Heart right ventricle (tissue), 16 donors: ENCODE measurements at regions not wholly inside any gene's neighbourhood (a gene's known extent, or its start where the extent isn't known, plus 50 kb on each side); places are given as distances from the start of the nearest gene placed in this dataset.

ENCODE experiments used
- ATAC-seq, 8 donors: fragments of 200-7000 bp; cut with Tn5 transposase; one replicate each; pipeline ENCODE4 v1.9.1; 2020; ENCODE audit warnings: mild to moderate bottlenecking in 8 of 8, moderate library complexity in 8 of 8, moderate number of reproducible peaks in 1 of 8
- DNase-seq, 2 donors: peaks; one replicate each; pipeline ENCODE4 v3.0.0-alpha.2; 2020
- H3K27ac ChIP-seq, 10 donors: fragments of 200-600 bp; sonication (generic) in 2 of 10; one replicate each; pipeline versions ENCODE4 v1.5.0 to v1.8.0; 2020 to 2022; ENCODE audit warnings: mild to moderate bottlenecking in 3 of 10
- H3K27me3 ChIP-seq, 7 donors: fragments of 200-600 bp; one replicate each; pipeline ENCODE4 v1.8.0; 2021 to 2022; ENCODE audit warnings: mild to moderate bottlenecking in 2 of 7
- H3K36me3 ChIP-seq, 9 donors: fragments of 200-600 bp; sonication (generic) in 1 of 9; one replicate each; pipeline versions ENCODE4 v1.5.0 to v1.8.0; 2020 to 2022; ENCODE audit warnings: mild to moderate bottlenecking in 2 of 9
- H3K4me1 ChIP-seq, 9 donors: fragments of 200-600 bp; sonication (generic) in 1 of 9; one replicate each; pipeline versions ENCODE4 v1.5.0 to v1.8.0; 2020 to 2022; ENCODE audit warnings: mild to moderate bottlenecking in 4 of 9
- H3K4me3 ChIP-seq, 10 donors: fragments of 200-600 bp; sonication (generic) in 2 of 10; one replicate each; pipeline versions ENCODE4 v1.5.0 to v1.8.0; 2020 to 2022; ENCODE audit warnings: mild to moderate bottlenecking in 7 of 10, moderate library complexity in 2 of 10
- H3K9me3 ChIP-seq, 11 donors: fragments of 200-600 bp in 10 of 11; sonication (generic) in 2 of 11; one replicate each; pipeline versions ENCODE4 v1.5.0 to v1.8.0; 2013 to 2022; ENCODE audit warnings: mild to moderate bottlenecking in 2 of 11, control low read depth in 1 of 11, moderate library complexity in 1 of 11
- WGBS, 2 donors: extraction: QIAGEN DNeasy Blood & Tissue Kit; methylation state at CpG; one replicate each; pipeline ENCODE4 v1.1.7; 2013; ENCODE audit warnings: inconsistent platforms in 1 of 2; 5-methylcytosine and 5-hydroxymethylcytosine counted together
- intact Hi-C, 10 donors: fragments of 100-400 bp; cut with DNase I; formaldehyde crosslinking; loops; one replicate each; pipeline versions ENCODE4 v1.11.1 to v1.14.2; 2022
- TF ChIP-seq, protein P1 (sequence below), 9 donors: fragments of 200-600 bp; sonication (generic) in 2 of 9; IDR thresholded peaks; one replicate each; pipeline versions ENCODE4 v1.5.0 to v1.8.0; 2021 to 2022; ENCODE audit warnings: antibody characterized with exemption in 9 of 9, mild to moderate bottlenecking in 5 of 9, moderate library complexity in 1 of 9
- donor health status: Arrhythmogenic right ventricular cardiomyopathy.
- donor health status: ischemic (EF 13 %, LVEDD 7.1; RV severe dilation, severe dysfunction).
- donor health status: healthy with polysubstance abuse.
- donor health status: DM: no; HTN: yes; CAD: no.
- donor health status: DM: no; HTN: no; CAD: no.
- donor health status: ischemic (EF 25% LVEDD 6.9; RV normal size, moderate dysfunction).
- donor health status: ischemic (EF 25% LVEDD 5.7; RV mildly dilated, moderate dysfunction).
- donor health status: healthy.
- donor health status: DM: yes; HTN: yes; CAD: no.
- donor health status: Ischemic cardiomyopathy.
- donor health status: ischemic (EF 35%, LVEDD 5.7; RV mildly dilated, moderate dysfunction).
- donor health status: nonischemic (EF 11% LVEDD 7.7; RV severe dilation, severe dysfunction).
- donor health status: DM: yes; HTN: yes; CAD: no.
- donor health status: PGD.
- donor health status: ischemic (EF 29% LVEDD 5.4; RV normal size, mild dysfunction).
- donor health status: nonischemic (EF 23%, LVEDD 6.1; RV moderate dilation, normal function).

DNA sequence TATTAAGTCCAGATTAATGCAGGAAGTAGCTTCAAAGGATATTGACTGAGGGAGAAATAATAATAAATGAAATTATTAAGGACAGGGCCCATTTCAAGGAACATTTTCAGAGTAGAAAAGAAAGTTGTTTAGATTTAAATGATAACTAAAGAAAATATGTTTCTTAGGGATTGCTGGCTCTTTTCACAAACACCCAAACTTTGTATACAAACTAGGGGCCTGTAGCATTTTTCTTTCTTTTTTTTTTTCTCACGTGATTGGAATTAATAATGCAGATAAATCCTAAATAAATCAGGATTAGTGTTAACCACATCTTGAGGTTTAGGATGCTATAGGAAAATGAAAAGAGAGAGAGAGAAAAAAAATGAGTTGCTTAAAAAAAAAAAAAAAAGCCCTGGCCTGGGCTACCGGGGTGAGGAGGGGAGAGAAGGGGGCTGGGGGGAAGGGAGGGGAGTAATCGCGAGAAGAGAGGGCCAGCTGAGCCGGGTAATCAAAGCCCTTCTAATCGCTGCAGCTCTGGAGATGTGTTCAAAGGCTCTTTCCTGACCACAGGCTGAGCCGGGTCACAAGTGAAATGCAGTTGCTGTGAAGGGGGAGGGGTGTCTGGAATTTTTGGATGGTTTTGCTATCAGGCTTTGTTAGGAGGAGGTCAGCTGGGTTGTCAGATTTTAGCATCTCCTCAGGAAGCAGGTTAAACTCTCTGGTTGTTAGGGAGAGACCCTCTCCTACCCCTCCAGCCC, 104.6 kb upstream of the ZFHX3 start:
- TF ChIP-seq, protein P1, sequence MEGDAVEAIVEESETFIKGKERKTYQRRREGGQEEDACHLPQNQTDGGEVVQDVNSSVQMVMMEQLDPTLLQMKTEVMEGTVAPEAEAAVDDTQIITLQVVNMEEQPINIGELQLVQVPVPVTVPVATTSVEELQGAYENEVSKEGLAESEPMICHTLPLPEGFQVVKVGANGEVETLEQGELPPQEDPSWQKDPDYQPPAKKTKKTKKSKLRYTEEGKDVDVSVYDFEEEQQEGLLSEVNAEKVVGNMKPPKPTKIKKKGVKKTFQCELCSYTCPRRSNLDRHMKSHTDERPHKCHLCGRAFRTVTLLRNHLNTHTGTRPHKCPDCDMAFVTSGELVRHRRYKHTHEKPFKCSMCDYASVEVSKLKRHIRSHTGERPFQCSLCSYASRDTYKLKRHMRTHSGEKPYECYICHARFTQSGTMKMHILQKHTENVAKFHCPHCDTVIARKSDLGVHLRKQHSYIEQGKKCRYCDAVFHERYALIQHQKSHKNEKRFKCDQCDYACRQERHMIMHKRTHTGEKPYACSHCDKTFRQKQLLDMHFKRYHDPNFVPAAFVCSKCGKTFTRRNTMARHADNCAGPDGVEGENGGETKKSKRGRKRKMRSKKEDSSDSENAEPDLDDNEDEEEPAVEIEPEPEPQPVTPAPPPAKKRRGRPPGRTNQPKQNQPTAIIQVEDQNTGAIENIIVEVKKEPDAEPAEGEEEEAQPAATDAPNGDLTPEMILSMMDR (IDR thresholded peaks at IDR 0.05), result no peak
- Histone ChIP-seq H3K36me3 (no peaks in the 10 kb centered on the region), H3K27ac (peak overlapping the region in 4 of 10 donors; percentile 25 to 80 (median 36)), H3K4me3 (no peak overlapping the region), H3K27me3 (no peaks in the 10 kb centered on the region), H3K9me3 (no peaks in the 10 kb centered on the region), H3K4me1 (peaks cover 0 to 49% (median 0%) of the 10 kb centered on the region in 9 donors)
- intact Hi-C loops, result no loop called here
- peak in 1 of 8 donors; percentile 29 for ATAC-seq
- WGBS, 2 donors, result 32 to 41% methylated on average over 7 of the region's 7 CpGs
- DNase-seq, result no peak

DNA sequence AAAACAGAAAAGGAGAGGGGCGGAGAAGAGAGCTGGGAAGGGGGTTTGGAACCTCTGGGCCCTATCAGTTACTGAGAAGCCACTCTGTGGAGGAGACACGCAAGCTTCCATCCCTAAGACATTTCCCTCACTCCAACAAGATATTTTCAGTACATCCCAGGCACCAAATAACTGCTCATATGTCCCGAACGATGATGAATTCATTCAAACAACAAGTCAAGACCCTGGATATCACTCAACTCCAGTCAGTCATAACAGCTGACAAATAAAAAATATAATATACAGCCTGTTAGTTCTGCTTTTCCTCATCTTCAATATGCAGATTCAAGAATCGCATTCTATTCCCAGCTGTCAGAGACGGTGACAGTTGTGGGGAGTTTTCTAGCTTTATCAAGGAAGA, 104.0 kb upstream of the ZFHX3 start:
- Histone ChIP-seq H3K4me1 (peaks cover 0 to 49% (median 0%) of the 10 kb centered on the region in 9 donors), H3K36me3 (no peaks in the 10 kb centered on the region), H3K9me3 (no peaks in the 10 kb centered on the region), H3K27ac (peak overlapping the region in 3 of 10 donors; percentile 25 to 80 (median 47)), H3K4me3 (no peak overlapping the region), H3K27me3 (no peaks in the 10 kb centered on the region)
- TF ChIP-seq, protein P1 (IDR thresholded peaks at IDR 0.05), result no peak
- ATAC-seq, result no peak
- intact Hi-C loops, result no loop called here
- 62 to 76% methylated on average over 6 of the region's 6 CpGs for WGBS, 2 donors
- no peak for DNase-seq

DNA sequence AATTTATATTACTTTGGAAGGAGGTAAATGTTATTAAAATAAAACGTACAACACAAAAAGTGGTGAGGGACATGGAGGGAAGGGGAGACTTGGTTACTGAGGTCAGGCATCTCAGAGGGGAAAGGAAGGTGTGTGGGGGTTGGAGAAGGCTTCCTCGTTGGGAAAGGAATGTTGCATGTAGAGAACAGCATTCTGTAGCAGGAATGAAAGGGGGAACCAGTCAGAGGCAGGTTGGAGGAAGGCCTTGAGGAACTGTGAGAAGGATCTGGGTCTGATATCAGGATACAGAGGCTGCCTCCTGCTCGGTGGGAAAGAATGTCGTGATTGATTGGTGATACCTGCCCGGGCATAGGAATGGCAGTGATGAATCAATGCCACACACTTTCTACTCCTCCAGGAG, 103.3 kb upstream of the ZFHX3 start:
- H3K36me3 ChIP-seq, result no peaks in the 10 kb centered on the region
- H3K27me3 ChIP-seq, result no peaks in the 10 kb centered on the region
- ATAC-seq, result no peak
- TF ChIP-seq, protein P1 (IDR thresholded peaks at IDR 0.05), result no peak
- H3K27ac ChIP-seq, result peak overlapping the region in 1 of 10 donors; percentile 80
- H3K4me3 ChIP-seq, result no peak overlapping the region
- WGBS, 2 donors, result 45 to 46% methylated on average over 5 of the region's 5 CpGs
- peaks cover 0 to 49% (median 0%) of the 10 kb centered on the region in 9 donors for H3K4me1 ChIP-seq
- H3K9me3 ChIP-seq, result no peaks in the 10 kb centered on the region
- intact Hi-C loops, result no loop called here
- DNase-seq, result no peak

DNA sequence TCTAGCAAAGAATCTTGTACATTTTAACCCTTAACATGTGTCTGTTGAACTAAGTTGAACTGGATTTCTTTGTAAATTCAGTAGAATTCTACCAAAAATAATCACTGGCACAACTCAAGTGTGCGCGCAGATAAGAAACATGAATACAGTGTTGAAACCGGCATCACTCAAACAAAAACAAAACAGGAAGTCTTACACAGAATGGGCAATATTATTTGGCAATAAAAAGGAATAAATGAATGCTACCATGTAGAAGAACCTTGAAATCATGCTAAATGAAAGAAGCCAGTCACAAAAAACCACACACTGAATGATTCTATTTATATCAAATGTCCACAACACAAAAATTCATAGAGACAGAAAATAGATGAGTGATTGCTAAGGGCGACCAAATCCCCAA, 102.9 kb upstream of the ZFHX3 start:
- DNase-seq (no peak), ATAC-seq (no peak)
- intact Hi-C loops, result no loop called here
- Histone ChIP-seq H3K27ac (peak overlapping the region in 1 of 10 donors; percentile 80), H3K4me1 (peaks cover 0 to 49% (median 0%) of the 10 kb centered on the region in 9 donors), H3K9me3 (no peaks in the 10 kb centered on the region), H3K27me3 (no peaks in the 10 kb centered on the region), H3K4me3 (no peak overlapping the region), H3K36me3 (no peaks in the 10 kb centered on the region)
- TF ChIP-seq, protein P1 (IDR thresholded peaks at IDR 0.05), result no peak
- WGBS, 2 donors, result 75 to 84% methylated on average over 4 of the region's 4 CpGs
